Activated CD4-positive, alpha-beta memory T cell treated with anti-CD3 and anti-CD28 coated beads for 36 hours (primary cell): ENCODE measurements at regions not wholly inside any gene's neighbourhood (a gene's known extent, or its start where the extent isn't known, plus 50 kb on each side); places are given as distances from the start of the nearest gene placed in this dataset.
A peak's percentile ranks its signal among the peaks of the same experiment; 100 is the strongest.
"Not testable (repeated sequence)": the region's sequence is repeated elsewhere in the genome, so short reads cannot be mapped to it uniquely, and the experiment has no call there.

ENCODE experiments used
- CTCF ChIA-PET: fragments of 350-600 bp; sonication (Branson Sonifier 250); formaldehyde crosslinking; loops from one replicate; lab custom pipeline; 2021; ENCODE audit warnings: antibody characterized with exemption, inconsistent platforms; lab: Charles Lee
- POLR2A ChIA-PET: fragments of 350-600 bp; sonication (Branson Sonifier 250); formaldehyde crosslinking; loops from one replicate; lab custom pipeline; 2021; ENCODE audit warnings: antibody characterized with exemption; lab: Charles Lee
- DNase-seq: peaks from one replicate; pipeline ENCODE4 v3.0.0-alpha.2; 2020
- H3K27ac Mint-ChIP-seq: one replicate; pipeline ENCODE4 v1.8.0; 2021; ENCODE audit warnings: mixed read lengths
- H3K27me3 Mint-ChIP-seq: one replicate; pipeline ENCODE4 v1.8.0; 2021; ENCODE audit warnings: mixed read lengths
- H3K36me3 Mint-ChIP-seq: one replicate; pipeline ENCODE4 v1.8.0; 2021; ENCODE audit warnings: mixed read lengths
- H3K4me1 Mint-ChIP-seq: one replicate; pipeline ENCODE4 v1.8.0; 2021; ENCODE audit warnings: low read depth, mixed read lengths
- H3K4me3 Mint-ChIP-seq: one replicate; pipeline ENCODE4 v1.8.0; 2021; ENCODE audit warnings: mild to moderate bottlenecking, mixed read lengths
- H3K9me3 Mint-ChIP-seq: one replicate; pipeline ENCODE4 v1.8.0; 2021; ENCODE audit warnings: mixed read lengths
- intact Hi-C: fragments of 100-400 bp; cut with micrococcal nuclease; formaldehyde crosslinking; loops from one replicate; pipeline ENCODE4 v1.15.1; 2023

- H3K27me3 Mint-ChIP-seq = no peaks in the 10 kb centered on the region
- ChIA-PET CTCF (interaction anchor here (0.8 to 2.2 kb wide), 3 partner anchors 21 to 47 kb away, joined by 3 to 15 read pairs (median 5); no protein-coding TSS in a partner anchor), POLR2A (no interaction called here)
- DNase-seq = peak; percentile 76
- intact Hi-C loops = loop anchor here (10.0 kb wide), 1 partner anchor 358 kb away; no protein-coding TSS in a partner anchor
- H3K9me3 Mint-ChIP-seq = peaks cover 22% of the 10 kb centered on the region
- peaks cover 71% of the 10 kb centered on the region for H3K4me1 Mint-ChIP-seq
- peaks cover 7% of the 10 kb centered on the region for H3K36me3 Mint-ChIP-seq
- H3K27ac Mint-ChIP-seq = peak overlapping the region; percentile 71
- H3K4me3 Mint-ChIP-seq = peak overlapping the region; percentile 13
Measured at GRCh38 chr7:3112479-3113134, 68.9 kb upstream of the CARD11 start.

- no peak overlapping the region for H3K4me3 Mint-ChIP-seq
- H3K9me3 Mint-ChIP-seq = peaks cover 24% of the 10 kb centered on the region
- peaks cover 8% of the 10 kb centered on the region for H3K36me3 Mint-ChIP-seq
- no peaks in the 10 kb centered on the region for H3K27me3 Mint-ChIP-seq
- ChIA-PET POLR2A (interaction anchor here (0.5 to 1.6 kb wide), 2 partner anchors 8 to 36 kb away, joined by 3 to 6 read pairs; no protein-coding TSS in a partner anchor), CTCF (interaction anchor here (0.9 to 7.3 kb wide), 2 partner anchors 24 to 48 kb away, joined by 3 to 35 read pairs; no protein-coding TSS in a partner anchor)
- H3K27ac Mint-ChIP-seq = no peak overlapping the region
- H3K4me1 Mint-ChIP-seq = peaks cover 73% of the 10 kb centered on the region
- no peak for DNase-seq
- intact Hi-C loops = loop anchor here (10.0 kb wide), 1 partner anchor 360 kb away; no protein-coding TSS in a partner anchor
Measured at GRCh38 chr7:3114917-3115316, 71.2 kb upstream of the CARD11 start.

- peak overlapping the region; percentile 56 for H3K4me3 Mint-ChIP-seq
- DNase-seq = peak; percentile 26
- H3K27me3 Mint-ChIP-seq = no peaks in the 10 kb centered on the region
- intact Hi-C loops = loop anchor here (1.0 to 10.0 kb wide), 2 partner anchors 11 to 362 kb away; no protein-coding TSS in a partner anchor
- peaks cover 79% of the 10 kb centered on the region for H3K4me1 Mint-ChIP-seq
- H3K9me3 Mint-ChIP-seq = peaks cover 26% of the 10 kb centered on the region
- H3K27ac Mint-ChIP-seq = peak overlapping the region; percentile 24
- CTCF ChIA-PET = interaction anchor here (1.1 to 7.3 kb wide), 7 partner anchors 18 to 252 kb away, joined by 3 to 35 read pairs (median 6); no protein-coding TSS in a partner anchor
- H3K36me3 Mint-ChIP-seq = peaks cover 13% of the 10 kb centered on the region
- POLR2A ChIA-PET = interaction anchor here (1.9 kb wide), 1 partner anchor 10 kb away, joined by 8 read pairs; no protein-coding TSS in a partner anchor
Measured at GRCh38 chr7:3117081-3117480, 73.4 kb upstream of the CARD11 start.

GRCh38 chr7:3117488-3118231 is 74.0 kb upstream of the CARD11 start:
- peaks cover 13% of the 10 kb centered on the region for H3K36me3 Mint-ChIP-seq
- peaks cover 26% of the 10 kb centered on the region for H3K9me3 Mint-ChIP-seq
- ChIA-PET POLR2A (interaction anchor here (1.2 to 1.9 kb wide), 2 partner anchors 11 to 25 kb away, joined by 3 to 8 read pairs; no protein-coding TSS in a partner anchor), CTCF (interaction anchor here (0.9 to 7.3 kb wide), 8 partner anchors 11 to 253 kb away, joined by 3 to 35 read pairs (median 6); no protein-coding TSS in a partner anchor)
- intact Hi-C loops = loop anchor here (1.0 to 10.0 kb wide), 2 partner anchors 11 to 363 kb away; no protein-coding TSS in a partner anchor
- H3K4me3 Mint-ChIP-seq = peak overlapping the region; percentile 72
- peaks cover 73% of the 10 kb centered on the region for H3K4me1 Mint-ChIP-seq
- H3K27ac Mint-ChIP-seq = peak overlapping the region; percentile 75
- DNase-seq = peak; percentile 69
- H3K27me3 Mint-ChIP-seq = no peaks in the 10 kb centered on the region

GRCh38 chr7:3119352-3119927 is 75.8 kb upstream of the CARD11 start:
- intact Hi-C loops = loop anchor here (10.0 kb wide), 1 partner anchor 365 kb away; no protein-coding TSS in a partner anchor
- ChIA-PET POLR2A (interaction anchor here (2.5 kb wide), 1 partner anchor 13 kb away, joined by 9 read pairs; no protein-coding TSS in a partner anchor), CTCF (interaction anchor here (0.6 to 7.3 kb wide), 8 partner anchors 13 to 257 kb away, joined by 3 to 35 read pairs (median 3); partner anchors contain the start of gene CARD11)
- H3K36me3 Mint-ChIP-seq, H3K27me3 Mint-ChIP-seq, H3K4me3 Mint-ChIP-seq: not testable (repeated sequence)
- DNase-seq = peak; percentile 61
- peaks cover 15% of the 10 kb centered on the region for H3K9me3 Mint-ChIP-seq
- H3K4me1 Mint-ChIP-seq = peaks cover 63% of the 10 kb centered on the region
- H3K27ac Mint-ChIP-seq = peak overlapping the region; percentile 57

- Mint-ChIP-seq H3K4me1 (peaks cover 61% of the 10 kb centered on the region), H3K27ac (peak overlapping the region; percentile 57), H3K36me3 (peaks cover 6% of the 10 kb centered on the region), H3K9me3 (peaks cover 11% of the 10 kb centered on the region), H3K4me3 (peak overlapping the region; percentile 3), H3K27me3 (no peaks in the 10 kb centered on the region)
- intact Hi-C loops = loop anchor here (1.0 to 10.0 kb wide), 3 partner anchors 25 to 365 kb away; no protein-coding TSS in a partner anchor
- DNase-seq = peak; percentile 6
- ChIA-PET POLR2A (interaction anchor here (1.0 to 2.5 kb wide), 3 partner anchors 14 to 226 kb away, joined by 3 to 9 read pairs (median 5); no protein-coding TSS in a partner anchor), CTCF (interaction anchor here (0.6 to 7.3 kb wide), 8 partner anchors 13 to 258 kb away, joined by 3 to 35 read pairs (median 3); partner anchors contain the start of gene CARD11)
Measured at GRCh38 chr7:3119963-3120362, 76.3 kb upstream of the CARD11 start.

- Mint-ChIP-seq H3K9me3 (peaks cover 11% of the 10 kb centered on the region), H3K4me3 (peak overlapping the region; percentile 46), H3K27me3 (no peaks in the 10 kb centered on the region), H3K27ac (peak overlapping the region; percentile 57), H3K4me1 (peaks cover 55% of the 10 kb centered on the region), H3K36me3 (peaks cover 6% of the 10 kb centered on the region)
- CTCF ChIA-PET = interaction anchor here (1.2 to 7.3 kb wide), 3 partner anchors 14 to 54 kb away, joined by 3 to 35 read pairs (median 12); no protein-coding TSS in a partner anchor
- POLR2A ChIA-PET = interaction anchor here (1.0 to 2.5 kb wide), 3 partner anchors 14 to 226 kb away, joined by 3 to 9 read pairs (median 5); no protein-coding TSS in a partner anchor
- DNase-seq = peak; percentile 58
- intact Hi-C loops = loop anchor here (1.0 to 2.0 kb wide), 2 partner anchors 26 to 57 kb away; no protein-coding TSS in a partner anchor
Measured at GRCh38 chr7:3120513-3120912, 76.8 kb upstream of the CARD11 start.

GRCh38 chr7:3128857-3129490 is 85.3 kb upstream of the CARD11 start:
- CTCF ChIA-PET = no interaction called here
- peak; percentile 5 for DNase-seq
- Mint-ChIP-seq H3K9me3 (peaks cover 9% of the 10 kb centered on the region), H3K4me3 (no peak overlapping the region), H3K4me1 (peaks cover 1% of the 10 kb centered on the region), H3K36me3 (no peaks in the 10 kb centered on the region), H3K27ac (no peak overlapping the region), H3K27me3 (no peaks in the 10 kb centered on the region)
- intact Hi-C loops = no loop called here
- POLR2A ChIA-PET = no interaction called here

GRCh38 chr7:3133811-3134385 is 90.2 kb upstream of the CARD11 start:
- POLR2A ChIA-PET = interaction anchor here (1.2 kb wide), 1 partner anchor 69 kb away, joined by 3 read pairs; no protein-coding TSS in a partner anchor
- DNase-seq = no peak
- no peak overlapping the region for H3K4me3 Mint-ChIP-seq
- H3K27ac Mint-ChIP-seq = no peak overlapping the region
- peaks cover 8% of the 10 kb centered on the region for H3K9me3 Mint-ChIP-seq
- no peaks in the 10 kb centered on the region for H3K27me3 Mint-ChIP-seq
- H3K4me1 Mint-ChIP-seq = peaks cover 8% of the 10 kb centered on the region
- no peaks in the 10 kb centered on the region for H3K36me3 Mint-ChIP-seq
- intact Hi-C loops = no loop called here
- CTCF ChIA-PET = interaction anchor here (0.6 to 2.0 kb wide), 5 partner anchors 14 to 270 kb away, joined by 3 to 9 read pairs (median 3); no protein-coding TSS in a partner anchor

GRCh38 chr7:3134745-3135144 is 91.1 kb upstream of the CARD11 start:
- peak overlapping the region; percentile 10 for H3K27ac Mint-ChIP-seq
- peaks cover 8% of the 10 kb centered on the region for H3K9me3 Mint-ChIP-seq
- peak; percentile 68 for DNase-seq
- H3K4me1 Mint-ChIP-seq = peaks cover 8% of the 10 kb centered on the region
- POLR2A ChIA-PET = interaction anchor here (0.9 to 1.2 kb wide), 2 partner anchors 69 to 92 kb away, joined by 3 read pairs; no protein-coding TSS in a partner anchor
- no peak overlapping the region for H3K4me3 Mint-ChIP-seq
- no peaks in the 10 kb centered on the region for H3K27me3 Mint-ChIP-seq
- no peaks in the 10 kb centered on the region for H3K36me3 Mint-ChIP-seq
- CTCF ChIA-PET = interaction anchor here (0.9 to 1.0 kb wide), 2 partner anchors 69 to 270 kb away, joined by 3 to 4 read pairs; no protein-coding TSS in a partner anchor
- intact Hi-C loops = no loop called here
